Vagina (tissue), 2 donors: ENCODE measurements at regions not wholly inside any gene's neighbourhood (a gene's known extent, or its start where the extent isn't known, plus 50 kb on each side); places are given as distances from the start of the nearest gene placed in this dataset.

Source experiments
- POLR2A ChIP-seq, 2 donors: fragments of 450-650 bp; IDR thresholded peaks; one replicate each; pipeline ENCODE4 v1.6.1; 2017; ENCODE audit warnings: antibody characterized with exemption in 2 of 2, mild to moderate bottlenecking in 2 of 2, moderate library complexity in 2 of 2
- TF ChIP-seq, protein P1 (sequence below), 3 experiments: fragments of 450-650 bp in 2 of 3; fragments of 200-600 bp in 1 of 3; sonication (generic) in 1 of 3; IDR thresholded peaks; one replicate each; pipeline ENCODE4 v1.5.1; 2017 to 2019; ENCODE audit warnings: antibody characterized with exemption in 3 of 3, mild to moderate bottlenecking in 2 of 3, moderate library complexity in 2 of 3

DNA sequence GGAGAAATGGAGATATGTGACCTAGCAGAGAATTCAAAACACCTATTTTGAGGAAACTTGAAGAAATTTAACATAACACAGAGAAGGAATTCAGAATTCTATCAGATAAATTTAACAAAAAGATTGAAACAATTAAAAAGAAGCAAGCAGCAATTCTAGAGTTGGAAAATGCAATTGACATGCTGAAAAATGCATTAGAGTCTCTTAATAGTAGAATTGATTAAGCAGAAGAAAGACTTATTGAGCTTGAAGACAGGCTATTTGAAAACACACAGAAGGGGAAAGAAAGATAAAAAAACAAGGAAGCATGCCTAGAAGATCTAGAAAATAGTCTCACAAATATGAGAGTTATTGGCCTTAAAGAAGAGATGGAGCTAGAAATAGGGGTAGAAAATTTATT, 87.8 kb upstream of the SLC1A1 start:
- TF ChIP-seq, protein P1, sequence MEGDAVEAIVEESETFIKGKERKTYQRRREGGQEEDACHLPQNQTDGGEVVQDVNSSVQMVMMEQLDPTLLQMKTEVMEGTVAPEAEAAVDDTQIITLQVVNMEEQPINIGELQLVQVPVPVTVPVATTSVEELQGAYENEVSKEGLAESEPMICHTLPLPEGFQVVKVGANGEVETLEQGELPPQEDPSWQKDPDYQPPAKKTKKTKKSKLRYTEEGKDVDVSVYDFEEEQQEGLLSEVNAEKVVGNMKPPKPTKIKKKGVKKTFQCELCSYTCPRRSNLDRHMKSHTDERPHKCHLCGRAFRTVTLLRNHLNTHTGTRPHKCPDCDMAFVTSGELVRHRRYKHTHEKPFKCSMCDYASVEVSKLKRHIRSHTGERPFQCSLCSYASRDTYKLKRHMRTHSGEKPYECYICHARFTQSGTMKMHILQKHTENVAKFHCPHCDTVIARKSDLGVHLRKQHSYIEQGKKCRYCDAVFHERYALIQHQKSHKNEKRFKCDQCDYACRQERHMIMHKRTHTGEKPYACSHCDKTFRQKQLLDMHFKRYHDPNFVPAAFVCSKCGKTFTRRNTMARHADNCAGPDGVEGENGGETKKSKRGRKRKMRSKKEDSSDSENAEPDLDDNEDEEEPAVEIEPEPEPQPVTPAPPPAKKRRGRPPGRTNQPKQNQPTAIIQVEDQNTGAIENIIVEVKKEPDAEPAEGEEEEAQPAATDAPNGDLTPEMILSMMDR (IDR thresholded peaks at IDR 0.05): no peak
- no peak for TF ChIP-seq POLR2A (IDR thresholded peaks at IDR 0.05)
